DND-41 (cell line): ENCODE measurements at regions not wholly inside any gene's neighbourhood (a gene's known extent, or its start where the extent isn't known, plus 50 kb on each side); places are given as distances from the start of the nearest gene placed in this dataset.

Source experiments
- ATAC-seq: fragments of 200-7000 bp; cut with Tn5 transposase; 3 replicates; pipeline ENCODE4 v1.9.1; 2021; ENCODE audit warnings: low read depth; ENCODE audit not compliant: insufficient read depth
- DNase-seq: peaks from one replicate; pipeline ENCODE4 v3.0.0-alpha.2; 2020
- H2AFZ ChIP-seq: 2 replicates; pipeline ENCODE4 v1.6.0; 2012; ENCODE audit warnings: low read depth, low read length
- H3K27ac ChIP-seq: 2 replicates; pipeline ENCODE4 v1.5.1; 2012; ENCODE audit warnings: low read length, inconsistent platforms
- H3K27me3 ChIP-seq: fragments of 200-600 bp; sonication (generic); 2 replicates; pipeline ENCODE4 v1.6.0; 2012; ENCODE audit warnings: low read length, mild to moderate bottlenecking, inconsistent platforms; ENCODE audit not compliant: insufficient read depth, poor library complexity
- H3K36me3 ChIP-seq: 2 replicates; pipeline ENCODE4 v1.5.1; 2012; ENCODE audit warnings: low read length, inconsistent platforms; ENCODE audit not compliant: insufficient read depth
- H3K4me1 ChIP-seq: 2 replicates; pipeline ENCODE4 v1.5.1; 2012; ENCODE audit warnings: mild to moderate bottlenecking, low read length; ENCODE audit not compliant: insufficient read depth
- H3K4me2 ChIP-seq: 2 replicates; pipeline ENCODE4 v1.6.0; 2012; ENCODE audit warnings: mild to moderate bottlenecking, moderate library complexity, low read length, inconsistent platforms; ENCODE audit not compliant: insufficient read depth
- H3K4me3 ChIP-seq, 2 experiments: fragments of 200-600 bp in 1 of 2; shearing (Covaris generic) in 1 of 2; 2 replicates each; pipeline ENCODE4 v1.5.1; 2012 to 2016; ENCODE audit warnings: inconsistent platforms in 2 of 2, low read length in 2 of 2, mild to moderate bottlenecking in 2 of 2, low read depth in 1 of 2, moderate library complexity in 1 of 2
- H3K79me2 ChIP-seq: 2 replicates; pipeline ENCODE4 v1.6.0; 2012; ENCODE audit warnings: low read length, inconsistent platforms; ENCODE audit not compliant: insufficient read depth
- H3K9ac ChIP-seq: 2 replicates; pipeline ENCODE4 v1.6.0; 2012; ENCODE audit warnings: low read depth, mild to moderate bottlenecking, inconsistent platforms, low read length, moderate library complexity
- H3K9me3 ChIP-seq: 2 replicates; pipeline ENCODE4 v1.5.1; 2012; ENCODE audit warnings: low read length, moderate library complexity, mild to moderate bottlenecking, inconsistent platforms; ENCODE audit not compliant: insufficient read depth, severe bottlenecking
- H4K20me1 ChIP-seq: 2 replicates; pipeline ENCODE4 v1.6.0; 2012; ENCODE audit warnings: low read length; ENCODE audit not compliant: insufficient read depth
- EZH2 ChIP-seq: IDR thresholded peaks from 3 replicates; pipeline ENCODE4 v1.6.1; 2012; ENCODE audit warnings: borderline replicate concordance, low read depth, mild to moderate bottlenecking, moderate library complexity, low read length, inconsistent platforms; ENCODE audit not compliant: severe bottlenecking
- TF ChIP-seq, protein P1 (sequence below): IDR thresholded peaks from 2 replicates; pipeline ENCODE4 v1.5.1; 2012; ENCODE audit warnings: borderline replicate concordance, low read length, moderate library complexity, mild to moderate bottlenecking; ENCODE audit not compliant: poor library complexity, severe bottlenecking; ENCODE audit errors: extremely low read depth

DNA sequence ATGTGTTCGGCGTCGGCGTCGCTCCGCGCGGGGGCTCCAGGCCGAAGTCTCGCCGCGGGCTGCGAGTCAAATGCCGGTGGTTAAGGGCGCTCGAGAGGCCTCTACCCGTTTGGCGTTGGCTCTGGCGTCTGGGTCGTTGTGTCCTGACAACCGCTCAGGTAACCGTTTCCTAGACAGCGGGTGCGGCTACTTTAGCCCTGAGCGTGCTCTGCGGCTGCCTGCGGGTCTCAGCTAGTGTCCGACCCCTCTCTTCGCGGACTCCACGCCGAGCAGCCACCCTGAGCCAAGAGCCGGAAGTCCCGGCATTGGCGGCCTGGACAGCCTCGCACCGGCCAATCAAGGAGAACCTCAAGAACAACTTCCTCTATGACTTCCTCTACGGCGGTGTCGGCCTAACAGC, 173.4 kb downstream of the SETD4 start:
- ATAC-seq (no peak), DNase-seq (no peak)
- TF ChIP-seq, protein P1, sequence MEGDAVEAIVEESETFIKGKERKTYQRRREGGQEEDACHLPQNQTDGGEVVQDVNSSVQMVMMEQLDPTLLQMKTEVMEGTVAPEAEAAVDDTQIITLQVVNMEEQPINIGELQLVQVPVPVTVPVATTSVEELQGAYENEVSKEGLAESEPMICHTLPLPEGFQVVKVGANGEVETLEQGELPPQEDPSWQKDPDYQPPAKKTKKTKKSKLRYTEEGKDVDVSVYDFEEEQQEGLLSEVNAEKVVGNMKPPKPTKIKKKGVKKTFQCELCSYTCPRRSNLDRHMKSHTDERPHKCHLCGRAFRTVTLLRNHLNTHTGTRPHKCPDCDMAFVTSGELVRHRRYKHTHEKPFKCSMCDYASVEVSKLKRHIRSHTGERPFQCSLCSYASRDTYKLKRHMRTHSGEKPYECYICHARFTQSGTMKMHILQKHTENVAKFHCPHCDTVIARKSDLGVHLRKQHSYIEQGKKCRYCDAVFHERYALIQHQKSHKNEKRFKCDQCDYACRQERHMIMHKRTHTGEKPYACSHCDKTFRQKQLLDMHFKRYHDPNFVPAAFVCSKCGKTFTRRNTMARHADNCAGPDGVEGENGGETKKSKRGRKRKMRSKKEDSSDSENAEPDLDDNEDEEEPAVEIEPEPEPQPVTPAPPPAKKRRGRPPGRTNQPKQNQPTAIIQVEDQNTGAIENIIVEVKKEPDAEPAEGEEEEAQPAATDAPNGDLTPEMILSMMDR = no peak
- TF ChIP-seq EZH2 = no peak
- Histone ChIP-seq H3K27me3 (no peaks in the 10 kb centered on the region), H3K4me2 (no peak overlapping the region), H4K20me1 (no peaks in the 10 kb centered on the region), H3K4me3 (no peak overlapping the region), H3K79me2 (no peaks in the 10 kb centered on the region), H3K9me3 (no peaks in the 10 kb centered on the region), H3K27ac (no peak overlapping the region), H3K9ac (no peak overlapping the region), H3K36me3 (no peaks in the 10 kb centered on the region), H3K4me1 (no peaks in the 10 kb centered on the region), H2AFZ (no peak overlapping the region)

DNA sequence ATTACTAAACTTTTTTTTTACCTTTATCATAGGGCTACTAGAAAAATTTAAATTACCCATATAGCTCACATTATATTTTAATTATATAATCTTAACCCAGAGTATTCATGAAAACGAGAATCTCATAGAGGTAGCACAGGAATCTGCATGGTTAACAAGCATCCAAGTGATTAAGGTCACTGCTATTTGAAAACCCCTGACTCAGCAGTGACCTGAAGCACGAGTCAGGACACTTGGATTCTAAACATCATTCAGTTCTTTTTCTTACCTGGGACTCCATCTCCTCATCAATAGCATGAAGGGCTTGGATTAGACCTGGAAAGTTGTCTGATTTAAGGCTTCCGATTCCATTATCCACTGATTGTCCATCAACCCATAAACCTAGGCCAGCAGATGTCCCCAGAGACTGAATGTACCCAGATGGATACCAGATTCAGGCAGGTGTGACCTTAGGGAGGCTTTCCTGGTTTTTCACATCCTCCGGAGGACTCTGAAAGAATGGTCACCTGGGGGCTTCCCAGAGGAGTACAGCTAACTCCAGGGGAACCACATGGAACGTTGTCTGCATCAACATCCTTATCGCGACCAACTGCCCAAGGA, 174.3 kb downstream of the SETD4 start:
- Histone ChIP-seq H3K27me3 (no peaks in the 10 kb centered on the region), H3K9ac (no peak overlapping the region), H3K4me3 (no peak overlapping the region), H4K20me1 (no peaks in the 10 kb centered on the region), H3K36me3 (no peaks in the 10 kb centered on the region), H3K79me2 (no peaks in the 10 kb centered on the region), H3K9me3 (no peaks in the 10 kb centered on the region), H3K4me1 (no peaks in the 10 kb centered on the region), H3K27ac (no peak overlapping the region), H2AFZ (no peak overlapping the region), H3K4me2 (no peak overlapping the region)
- no peak for ATAC-seq
- no peak for DNase-seq
- TF ChIP-seq, protein P1 = no peak
- no peak for TF ChIP-seq EZH2

DNA sequence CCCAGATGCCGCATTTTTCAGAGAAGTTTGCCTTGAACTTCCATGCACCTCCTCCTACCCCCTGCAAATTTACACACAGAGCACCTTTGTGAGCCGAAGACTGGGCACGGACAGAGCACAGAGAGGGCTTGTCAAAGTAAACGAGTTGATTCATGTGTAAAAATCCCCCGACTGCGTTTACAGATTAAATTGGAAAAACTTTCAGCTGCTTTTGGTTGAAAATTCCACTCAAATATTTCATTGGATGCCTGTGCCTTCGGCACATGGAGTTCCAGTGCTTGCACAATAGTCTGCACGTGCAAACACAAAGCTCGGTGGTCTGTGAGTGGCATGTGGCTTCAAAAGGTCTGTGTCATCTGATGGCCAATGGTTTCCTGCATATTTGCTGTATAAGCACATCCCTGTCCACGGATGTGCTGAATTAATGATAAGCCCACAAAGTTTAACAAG, 177.5 kb downstream of the SETD4 start:
- H3K36me3 ChIP-seq = no peaks in the 10 kb centered on the region
- H3K9ac ChIP-seq = no peak overlapping the region
- H2AFZ ChIP-seq = no peak overlapping the region
- H3K79me2 ChIP-seq = no peaks in the 10 kb centered on the region
- no peaks in the 10 kb centered on the region for H3K4me1 ChIP-seq
- DNase-seq (no peak), ATAC-seq (no peak)
- peaks cover 4% of the 10 kb centered on the region for H3K27me3 ChIP-seq
- H3K4me2 ChIP-seq = no peak overlapping the region
- H3K27ac ChIP-seq = no peak overlapping the region
- TF ChIP-seq, protein P1 = no peak
- TF ChIP-seq EZH2 = no peak
- no peak overlapping the region for H3K4me3 ChIP-seq
- no peaks in the 10 kb centered on the region for H3K9me3 ChIP-seq
- no peaks in the 10 kb centered on the region for H4K20me1 ChIP-seq

DNA sequence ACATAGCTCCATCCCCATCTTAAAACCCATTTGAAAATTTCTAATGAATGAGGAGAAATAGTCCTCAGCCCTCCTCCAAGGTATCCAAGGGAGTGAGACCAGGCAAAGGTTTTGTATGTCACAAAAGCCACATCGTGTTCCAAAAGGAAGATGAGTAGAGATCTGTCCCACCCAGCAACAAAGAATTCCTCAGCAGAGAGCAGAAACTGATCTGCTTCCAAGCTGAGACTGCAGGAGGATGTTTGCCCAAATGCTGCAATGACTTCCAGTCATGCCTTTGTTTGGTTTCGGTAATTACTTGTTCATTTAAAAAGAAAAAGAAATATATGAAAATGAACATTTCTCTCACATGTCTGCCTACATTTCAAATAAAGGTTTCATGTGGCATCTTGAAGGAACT, 186.9 kb downstream of the SETD4 start:
- DNase-seq = no peak
- Histone ChIP-seq H3K27ac (no peak overlapping the region), H3K79me2 (no peaks in the 10 kb centered on the region), H3K4me3 (no peak overlapping the region), H3K36me3 (no peaks in the 10 kb centered on the region), H3K27me3 (peaks cover 16% of the 10 kb centered on the region), H3K4me1 (no peaks in the 10 kb centered on the region), H3K9me3 (peaks cover 3% of the 10 kb centered on the region), H4K20me1 (no peaks in the 10 kb centered on the region), H2AFZ (no peak overlapping the region), H3K4me2 (no peak overlapping the region), H3K9ac (no peak overlapping the region)
- no peak for ATAC-seq
- TF ChIP-seq EZH2 = no peak
- TF ChIP-seq, protein P1 = no peak
